MM.1S (cell line): ENCODE measurements at regions not wholly inside any gene's neighbourhood (a gene's known extent, or its start where the extent isn't known, plus 50 kb on each side); places are given as distances from the start of the nearest gene placed in this dataset.

Source experiments
- DNase-seq: peaks from one replicate; pipeline ENCODE4 v3.0.0-alpha.2; 2015
- H2AFZ ChIP-seq: fragments of 300-600 bp; sonication (generic); 2 replicates; pipeline ENCODE4 v1.6.0; 2016; ENCODE audit warnings: antibody characterized with exemption, low read length
- H3F3A ChIP-seq: fragments of 300-600 bp; sonication (generic); 2 replicates; pipeline ENCODE4 v1.6.1; 2016; ENCODE audit warnings: mild to moderate bottlenecking, antibody characterized with exemption, low read length, moderate library complexity, mixed read lengths; ENCODE audit not compliant: insufficient read depth
- H3K27ac ChIP-seq: fragments of 300-600 bp; sonication (generic); 2 replicates; pipeline ENCODE4 v1.5.1; 2016; ENCODE audit warnings: mild to moderate bottlenecking, low read length
- H3K27me3 ChIP-seq: fragments of 300-600 bp; sonication (generic); replicated peaks from 2 replicates; pipeline ENCODE4 v1.6.0; 2016; ENCODE audit warnings: low read length; ENCODE audit not compliant: insufficient read depth
- H3K36me3 ChIP-seq: fragments of 300-600 bp; sonication (generic); replicated peaks from 2 replicates; pipeline ENCODE4 v1.6.1; 2016; ENCODE audit warnings: mild to moderate bottlenecking, low read length, mixed read lengths; ENCODE audit not compliant: insufficient read depth
- H3K4me1 ChIP-seq: fragments of 300-600 bp; sonication (generic); 2 replicates; pipeline ENCODE4 v1.6.1; 2016; ENCODE audit warnings: low read length, mixed read lengths
- H3K4me2 ChIP-seq: fragments of 300-600 bp; sonication (generic); 2 replicates; pipeline ENCODE4 v1.6.0; 2016; ENCODE audit warnings: low read depth, low read length
- H3K4me3 ChIP-seq: fragments of 300-600 bp; sonication (generic); 2 replicates; pipeline ENCODE4 v1.5.1; 2016; ENCODE audit warnings: low read length, mixed read lengths
- H3K79me2 ChIP-seq: fragments of 300-600 bp; sonication (generic); 2 replicates; pipeline ENCODE4 v1.6.1; 2016; ENCODE audit warnings: mixed run types, low read length, mixed read lengths
- H3K9ac ChIP-seq: fragments of 300-600 bp; sonication (generic); 2 replicates; pipeline ENCODE4 v1.6.1; 2016; ENCODE audit warnings: low read length, mixed read lengths
- H3K9me2 ChIP-seq: fragments of 300-600 bp; sonication (generic); replicated peaks from 2 replicates; pipeline ENCODE4 v1.6.1; 2016; ENCODE audit warnings: mild to moderate bottlenecking, low read length, mixed read lengths; ENCODE audit not compliant: insufficient read depth
- H3K9me3 ChIP-seq: fragments of 300-600 bp; sonication (generic); replicated peaks from 2 replicates; pipeline ENCODE4 v1.6.1; 2016; ENCODE audit warnings: mild to moderate bottlenecking, low read length, mixed read lengths; ENCODE audit not compliant: insufficient read depth
- H4K20me1 ChIP-seq: fragments of 300-600 bp; sonication (generic); 2 replicates; pipeline ENCODE4 v1.6.1; 2016; ENCODE audit warnings: mild to moderate bottlenecking, low read length, moderate library complexity, mixed read lengths; ENCODE audit not compliant: insufficient read depth
- CTCF ChIP-seq: fragments of 300-600 bp; sonication (generic); IDR thresholded peaks from 2 replicates; pipeline ENCODE4 v1.5.1; 2016; ENCODE audit warnings: antibody characterized with exemption, low read length, mixed read lengths
- EZH2 ChIP-seq: fragments of 300-600 bp; sonication (generic); optimal IDR thresholded peaks from 2 replicates; pipeline ENCODE3; 2017; ENCODE audit warnings: low read depth, mild to moderate bottlenecking, antibody characterized with exemption, low read length, mixed read lengths
- EZH2phosphoT487 ChIP-seq: fragments of 300-600 bp; sonication (generic); IDR thresholded peaks from 2 replicates; pipeline ENCODE4 v1.6.1; 2018; ENCODE audit warnings: antibody characterized with exemption, low read length

- H4K20me1 ChIP-seq: no peaks in the 10 kb centered on the region
- TF ChIP-seq EZH2phosphoT487: no peak
- no peak for TF ChIP-seq EZH2
- TF ChIP-seq CTCF: no peak
- no peaks in the 10 kb centered on the region for H3F3A ChIP-seq
- H2AFZ ChIP-seq: no peak overlapping the region
- peaks cover 47% of the 10 kb centered on the region for H3K27me3 ChIP-seq
- H3K4me1 ChIP-seq: no peaks in the 10 kb centered on the region
- H3K79me2 ChIP-seq: no peaks in the 10 kb centered on the region
- H3K9ac ChIP-seq: no peak overlapping the region
- no peak overlapping the region for H3K27ac ChIP-seq
- no peaks in the 10 kb centered on the region for H3K9me3 ChIP-seq
- no peak for DNase-seq
- H3K36me3 ChIP-seq: no peaks in the 10 kb centered on the region
- H3K9me2 ChIP-seq: no peaks in the 10 kb centered on the region
- H3K4me2 ChIP-seq: no peak overlapping the region
- H3K4me3 ChIP-seq: no peak overlapping the region
Measured at GRCh38 chr7:156090988-156091387, 278.7 kb upstream of the SHH start.

- Histone ChIP-seq H3K9me3 (no peaks in the 10 kb centered on the region), H3K4me2 (no peak overlapping the region), H4K20me1 (no peaks in the 10 kb centered on the region), H3K79me2 (no peaks in the 10 kb centered on the region), H3K9ac (no peak overlapping the region), H3K4me1 (no peaks in the 10 kb centered on the region), H3K9me2 (no peaks in the 10 kb centered on the region), H3K36me3 (no peaks in the 10 kb centered on the region), H3K27ac (no peak overlapping the region), H3F3A (no peaks in the 10 kb centered on the region), H2AFZ (no peak overlapping the region), H3K4me3 (no peak overlapping the region), H3K27me3 (peaks cover 62% of the 10 kb centered on the region)
- no peak for TF ChIP-seq CTCF
- TF ChIP-seq EZH2: no peak
- TF ChIP-seq EZH2phosphoT487: no peak
- no peak for DNase-seq
Measured at GRCh38 chr7:156089222-156089621, 277.0 kb upstream of the SHH start.

- H3F3A ChIP-seq: no peaks in the 10 kb centered on the region
- DNase-seq: no peak
- no peaks in the 10 kb centered on the region for H3K79me2 ChIP-seq
- no peak overlapping the region for H3K27ac ChIP-seq
- TF ChIP-seq EZH2 (no peak), CTCF (no peak), EZH2phosphoT487 (no peak)
- no peaks in the 10 kb centered on the region for H3K4me1 ChIP-seq
- no peak overlapping the region for H3K9ac ChIP-seq
- H3K4me2 ChIP-seq: no peak overlapping the region
- H2AFZ ChIP-seq: no peak overlapping the region
- H3K27me3 ChIP-seq: peaks cover 58% of the 10 kb centered on the region; the same call in 1 of the 2 replicates
- H3K9me2 ChIP-seq: no peaks in the 10 kb centered on the region
- no peak overlapping the region for H3K4me3 ChIP-seq
- no peaks in the 10 kb centered on the region for H3K9me3 ChIP-seq
- H4K20me1 ChIP-seq: no peaks in the 10 kb centered on the region
- no peaks in the 10 kb centered on the region for H3K36me3 ChIP-seq
Measured at GRCh38 chr7:156088115-156088514, 275.9 kb upstream of the SHH start.
